GM21717 (cell line): ENCODE measurements at regions not wholly inside any gene's neighbourhood (a gene's known extent, or its start where the extent isn't known, plus 50 kb on each side); places are given as distances from the start of the nearest gene placed in this dataset.

Experiments used
- ATAC-seq: cut with Tn5 transposase; IDR thresholded peaks from one replicate; pipeline ENCODE4 v1.9.1; 2021; ENCODE audit warnings: mild to moderate bottlenecking, moderate library complexity; ENCODE audit not compliant: unreplicated experiment

GRCh38 chr2:216911886-216912285 is 52.0 kb upstream of the TNP1 start:
- no peak for ATAC-seq

GRCh38 chr2:216911008-216911407 is 51.1 kb upstream of the TNP1 start:
- no peak for ATAC-seq

- no peak for ATAC-seq
These were observed 49.8 kb upstream of the TNP1 start for GRCh38 chr2:216909541-216910210.
